GM19452 (cell line): ENCODE measurements at regions not wholly inside any gene's neighbourhood (a gene's known extent, or its start where the extent isn't known, plus 50 kb on each side); places are given as distances from the start of the nearest gene placed in this dataset.
"Not testable (repeated sequence)": the region's sequence is repeated elsewhere in the genome, so short reads cannot be mapped to it uniquely, and the experiment has no call there.

Experiments used
- ATAC-seq: cut with Tn5 transposase; IDR thresholded peaks from one replicate; pipeline ENCODE4 v1.9.1; 2021; ENCODE audit not compliant: unreplicated experiment

DNA sequence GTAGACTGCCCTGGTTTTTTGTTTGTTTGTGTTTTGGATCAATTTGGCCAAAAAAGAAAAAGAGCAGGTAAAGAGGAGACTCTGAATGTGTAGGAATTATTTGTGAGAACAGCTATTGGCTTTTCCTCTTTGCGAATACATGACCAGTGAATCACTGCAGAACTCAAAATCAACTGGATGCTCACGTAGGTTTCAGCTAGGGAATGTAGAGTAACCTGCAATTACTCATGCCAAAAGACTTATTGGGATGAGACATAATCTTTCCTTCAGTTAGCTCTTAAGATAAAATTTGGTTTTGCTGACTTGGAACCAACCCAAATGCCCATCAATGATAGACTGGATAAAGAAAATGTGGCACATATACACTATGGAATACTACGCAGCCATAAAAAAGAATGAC, 348.0 kb downstream of the NPR3 start:
- ATAC-seq, result no peak

DNA sequence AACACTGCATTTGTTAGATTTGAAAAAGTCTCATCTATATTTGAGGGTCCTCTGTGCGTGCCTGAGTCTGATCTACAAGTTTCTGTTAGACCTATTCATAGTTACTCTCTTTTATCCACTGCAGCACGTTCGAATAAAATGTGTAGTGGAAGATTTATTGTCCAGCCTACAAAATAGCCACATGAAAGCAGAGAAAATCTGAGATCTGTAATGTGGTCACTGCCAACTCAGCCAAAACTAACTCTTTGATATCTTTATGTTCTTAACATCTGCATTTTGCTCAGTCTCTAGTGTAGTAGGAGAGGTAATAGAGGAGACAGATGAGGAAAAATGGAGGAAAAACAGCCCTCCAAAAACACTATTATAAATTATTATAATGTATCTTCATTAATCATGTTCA, 354.0 kb downstream of the NPR3 start:
- no peak for ATAC-seq

DNA sequence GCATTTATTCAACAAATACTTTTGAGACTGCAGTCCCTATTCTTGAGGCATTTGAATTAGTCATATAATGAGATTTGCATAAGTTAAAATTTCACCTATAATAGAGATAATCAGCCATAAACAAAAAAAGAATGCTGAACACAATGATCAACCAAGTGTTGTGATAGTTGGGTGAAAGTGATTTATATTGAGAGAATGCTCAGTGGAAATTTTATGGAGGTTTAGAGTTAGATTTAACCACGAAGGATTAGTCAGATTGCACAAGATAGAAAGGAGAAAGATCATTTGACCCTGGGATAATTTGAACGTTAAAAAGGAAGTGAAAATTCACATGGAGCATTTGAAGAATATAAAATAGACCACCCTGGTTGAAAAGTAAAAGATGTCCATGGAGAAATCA, 356.2 kb downstream of the NPR3 start:
- ATAC-seq, result no peak

DNA sequence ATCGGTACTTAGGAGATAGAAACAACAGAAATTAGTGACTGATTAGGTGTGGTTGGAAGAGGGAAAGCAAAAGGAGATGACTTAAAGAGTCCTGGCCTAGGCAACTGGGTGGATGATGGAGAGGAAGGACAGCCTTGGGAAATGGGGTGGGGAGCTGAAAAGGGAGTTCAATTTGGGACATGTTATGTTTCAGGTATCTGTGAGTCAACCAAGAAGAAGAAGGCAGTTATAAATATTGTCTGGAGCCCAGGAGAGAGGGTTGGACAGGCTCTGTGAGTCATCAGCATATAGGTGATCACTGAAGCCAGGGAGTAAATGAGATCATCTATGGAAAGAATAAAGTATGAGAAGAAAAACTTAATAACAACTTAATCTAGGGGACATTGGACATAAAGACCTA, 357.7 kb downstream of the NPR3 start:
- no peak for ATAC-seq

DNA sequence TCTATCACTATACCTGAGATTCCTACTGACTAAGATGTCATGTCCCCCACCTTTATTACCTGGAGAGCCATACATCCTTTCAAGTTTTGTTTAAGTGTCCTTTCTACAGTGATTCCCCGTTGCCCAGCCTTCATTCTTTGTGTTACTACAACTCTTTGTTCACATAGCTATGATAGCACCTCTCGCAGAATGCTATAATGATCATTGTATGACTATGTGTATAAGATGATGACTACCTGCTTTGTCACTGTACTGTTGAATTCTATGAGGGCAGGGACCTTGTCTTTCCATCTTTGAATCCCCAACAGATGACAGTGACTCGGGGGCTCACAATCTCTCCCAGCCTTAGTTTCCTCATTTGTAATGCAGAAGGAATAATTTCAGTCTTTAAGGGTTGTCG, 361.2 kb downstream of the NPR3 start:
- ATAC-seq, result no peak

DNA sequence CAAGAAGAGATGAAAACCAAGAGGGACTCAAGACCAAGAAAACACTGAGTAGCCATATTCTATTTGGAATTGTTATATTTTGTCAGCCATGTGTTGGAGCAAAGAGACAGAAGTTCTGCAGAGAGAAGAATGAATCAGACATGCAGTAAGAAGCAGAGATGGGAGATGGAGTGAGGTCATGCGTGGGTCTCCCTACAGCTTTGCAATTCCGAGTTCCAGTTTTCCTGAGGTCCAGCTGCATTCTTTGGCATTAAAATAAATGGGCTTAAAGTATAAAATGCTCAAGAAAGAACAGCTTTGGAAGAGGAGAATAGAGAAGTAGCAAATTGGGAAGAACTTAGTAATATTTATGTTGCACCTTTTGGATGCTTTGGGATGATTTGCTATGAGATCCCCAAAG, 361.6 kb downstream of the NPR3 start:
- no peak for ATAC-seq

DNA sequence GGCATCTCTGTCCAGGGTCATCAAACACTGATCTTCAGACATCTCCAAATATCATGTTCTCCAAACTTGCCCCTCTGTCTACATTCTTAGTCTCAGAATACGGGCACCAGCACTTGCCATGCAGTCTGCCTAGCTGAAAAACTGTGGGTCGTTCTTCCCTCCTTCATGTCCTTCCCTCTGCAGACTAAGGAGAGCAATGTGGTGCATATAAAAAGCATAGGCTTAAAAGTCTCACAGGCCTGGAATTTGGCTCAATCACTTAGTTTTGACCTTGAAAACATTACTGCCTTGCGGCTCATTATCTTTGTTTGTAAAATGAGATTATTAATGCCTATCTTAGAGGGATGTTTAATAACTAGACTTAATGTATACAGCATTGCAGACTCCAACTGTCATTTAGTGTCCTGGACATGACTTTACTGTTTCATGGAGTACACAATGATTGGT, 362.8 kb downstream of the NPR3 start:
- no peak for ATAC-seq

DNA sequence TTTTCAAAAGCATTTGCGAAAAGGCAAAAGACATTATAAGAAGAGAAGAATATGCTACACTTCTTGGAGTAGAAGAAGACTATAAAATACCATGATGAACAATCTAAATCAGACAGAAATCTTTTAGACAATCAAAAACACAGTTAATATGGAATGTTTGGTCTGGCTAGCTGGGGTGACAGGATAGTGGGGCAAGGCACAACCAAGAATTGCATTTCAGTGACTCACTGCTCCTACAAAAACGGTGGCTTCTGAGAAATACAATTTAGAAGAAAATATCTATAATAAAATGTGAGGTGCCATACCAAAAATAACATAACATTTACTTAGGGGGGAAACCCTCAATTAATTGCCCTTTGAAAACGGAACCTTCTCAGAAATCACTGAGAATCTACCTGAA, 363.4 kb downstream of the NPR3 start:
- ATAC-seq, result no peak

DNA sequence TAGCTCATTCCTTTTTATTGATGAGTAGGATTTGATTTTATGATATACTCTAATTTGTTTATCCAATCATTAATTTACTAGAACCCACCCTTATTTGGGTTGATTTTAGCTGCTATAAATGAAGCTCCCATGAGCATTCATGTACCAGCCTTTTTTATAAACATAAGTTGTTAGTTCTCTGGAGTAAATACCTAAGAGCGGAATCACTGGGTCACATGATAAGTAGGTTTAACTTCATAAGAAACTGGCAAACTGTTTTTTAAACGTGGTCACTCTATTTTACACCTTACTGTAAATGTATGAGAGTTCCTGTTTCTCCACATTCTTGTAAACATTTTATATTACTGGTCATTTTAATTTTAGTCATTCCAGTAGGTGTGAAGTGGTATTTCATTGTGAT, 364.6 kb downstream of the NPR3 start:
- no peak for ATAC-seq

DNA sequence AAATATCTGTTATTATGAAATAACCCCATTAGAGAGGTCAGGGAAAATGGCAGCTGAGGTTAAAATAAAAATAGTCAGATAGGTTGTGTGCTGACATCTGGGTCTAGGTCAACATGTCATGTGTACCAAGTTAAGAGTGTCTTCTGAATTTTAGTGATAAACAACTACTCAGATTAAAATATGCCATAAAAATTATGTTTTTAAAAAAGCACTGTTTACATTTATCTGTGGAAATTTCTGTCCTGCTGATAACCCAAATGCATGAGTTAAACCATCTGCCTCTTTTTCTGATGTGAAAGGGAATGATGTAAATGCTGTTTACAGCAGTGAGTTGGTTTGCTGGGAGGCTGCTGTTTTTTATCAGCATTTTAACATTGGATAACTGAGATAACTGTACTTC, 361.2 kb upstream of the TARS1 start:
- ATAC-seq, result no peak

DNA sequence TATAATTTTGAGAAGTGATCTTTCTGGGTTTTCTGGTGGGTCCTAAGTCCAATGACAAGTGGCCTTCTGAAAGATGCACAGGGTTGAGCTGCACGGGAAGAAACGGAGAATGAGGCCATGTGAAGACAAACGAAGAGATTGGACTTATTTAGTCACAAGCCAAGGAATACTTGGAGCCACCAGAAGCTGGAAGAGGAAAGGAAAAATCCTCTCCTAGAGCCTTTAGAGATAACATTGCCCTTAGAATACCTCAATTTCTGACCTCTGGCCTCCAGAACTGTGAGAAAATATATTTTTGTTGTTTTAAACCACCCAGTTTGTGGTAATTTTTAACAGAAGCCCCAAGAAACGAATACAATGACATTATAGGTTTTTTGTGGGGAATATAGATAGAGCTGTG, 360.5 kb upstream of the TARS1 start:
- no peak for ATAC-seq

DNA sequence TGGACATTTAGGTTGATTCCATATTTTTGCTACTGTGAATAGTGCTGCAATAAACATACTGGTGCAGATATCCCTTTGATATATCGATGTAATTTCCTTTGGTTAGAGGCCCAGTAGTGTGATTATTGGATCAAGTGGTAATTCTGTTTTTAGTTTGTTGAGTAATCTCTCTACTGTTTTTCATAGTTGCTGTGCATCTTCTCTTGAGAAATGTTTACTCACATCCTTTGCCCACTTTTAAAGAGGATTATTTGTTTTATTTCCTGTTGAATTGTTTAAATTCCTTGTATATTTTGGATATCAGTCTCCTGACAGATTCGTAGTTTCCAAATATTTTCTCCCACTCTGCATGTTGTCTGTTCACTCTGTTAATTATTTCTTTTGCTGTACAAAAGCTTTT, 352.6 kb upstream of the TARS1 start:
- no peak for ATAC-seq

DNA sequence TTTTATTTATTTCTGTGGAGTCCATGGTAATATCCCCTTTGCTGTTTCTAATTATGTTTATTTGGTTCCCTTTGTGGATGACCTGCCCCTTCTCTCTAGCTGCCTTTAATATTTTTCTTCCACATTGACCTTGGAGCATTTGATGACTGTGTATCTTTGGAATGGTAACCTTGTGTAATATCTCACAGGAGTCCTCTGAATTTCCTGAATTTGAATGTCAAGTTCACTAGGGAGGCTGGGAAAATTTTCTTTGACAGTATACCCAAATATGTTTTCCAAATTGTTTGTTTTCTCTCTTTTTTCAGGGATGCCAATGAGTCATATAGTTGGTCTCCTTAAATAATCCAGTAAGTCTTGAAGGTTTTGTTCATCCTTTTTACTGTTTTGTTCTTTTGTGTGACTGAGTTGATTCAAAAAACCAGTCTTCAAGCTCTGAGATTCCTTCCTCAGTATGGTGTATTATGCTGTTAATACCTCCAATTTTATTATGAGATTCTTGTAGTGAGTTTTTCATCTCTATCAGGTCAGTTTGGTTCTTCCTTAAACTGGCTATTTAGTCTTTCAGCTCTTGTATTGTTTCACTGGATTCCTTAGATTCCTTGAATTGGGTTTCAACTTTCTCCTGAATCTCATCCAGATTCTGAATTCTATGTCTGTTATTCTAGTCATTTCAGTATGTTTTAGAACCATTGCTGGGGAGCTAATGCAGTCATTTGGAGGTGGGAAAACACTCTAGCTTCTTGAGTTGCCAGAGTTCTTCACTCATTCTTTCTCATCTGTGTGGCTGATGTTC, 349.0 kb upstream of the TARS1 start:
- no peak for ATAC-seq

DNA sequence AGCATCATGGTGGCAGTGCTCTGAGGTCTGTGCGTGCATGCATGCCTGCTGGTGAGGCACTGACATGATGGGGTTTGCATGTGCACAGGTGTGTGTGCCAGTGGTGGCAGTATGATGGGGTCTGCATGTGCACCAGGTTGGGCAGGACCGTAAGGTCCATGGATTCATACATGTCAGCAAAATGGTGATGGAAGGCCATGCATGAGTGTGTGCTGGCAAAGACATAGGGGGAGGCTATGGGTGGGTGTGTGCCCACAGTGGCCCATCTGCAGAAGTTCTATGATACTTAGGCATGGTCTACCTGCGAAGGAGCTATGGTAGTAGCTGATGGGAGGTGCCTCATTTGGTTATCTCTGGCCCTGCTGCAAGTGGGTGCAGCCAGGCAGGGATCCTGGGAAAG, 348.0 kb upstream of the TARS1 start:
- ATAC-seq, result no peak

DNA sequence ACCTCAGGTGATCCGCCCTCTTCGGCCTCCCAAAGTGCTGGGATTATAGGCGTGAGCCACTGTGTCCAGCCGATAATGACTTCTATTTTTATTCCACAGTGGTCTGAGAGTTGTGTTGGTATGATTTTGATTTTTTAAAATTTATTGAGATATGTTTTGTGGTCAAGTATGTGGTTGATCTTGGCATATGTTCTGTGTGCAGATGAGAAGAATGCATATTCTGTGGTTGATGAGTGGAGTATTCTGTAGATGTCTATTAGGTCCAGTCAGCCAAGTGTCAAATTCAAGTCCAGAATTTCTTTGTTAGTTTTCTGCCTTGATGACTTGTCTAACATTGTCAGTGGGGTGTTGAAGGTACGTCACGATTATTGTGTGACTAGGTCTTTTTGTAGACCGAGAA, 338.2 kb upstream of the TARS1 start:
- ATAC-seq, result no peak

DNA sequence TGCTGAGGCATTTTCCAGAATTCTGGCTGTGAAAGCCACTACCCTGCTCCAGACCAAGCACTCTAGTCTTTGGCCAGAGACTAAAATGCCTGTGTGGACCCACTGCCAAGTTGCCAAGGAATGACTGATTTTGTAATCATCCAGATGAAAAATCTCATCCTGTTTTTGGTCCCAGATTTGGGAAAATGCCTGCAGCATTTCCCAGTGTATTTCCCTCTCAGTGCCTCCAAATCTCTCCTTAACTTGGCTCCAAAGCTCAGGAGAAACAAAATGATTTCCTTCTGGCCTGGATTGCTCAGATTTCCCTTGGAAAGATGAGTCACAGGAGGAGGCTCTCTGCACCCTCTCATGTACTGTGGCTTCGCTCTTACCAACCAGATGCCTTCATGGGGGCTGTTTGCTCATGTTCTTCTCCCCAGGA, 335.2 kb upstream of the TARS1 start:
- ATAC-seq, result no peak

DNA sequence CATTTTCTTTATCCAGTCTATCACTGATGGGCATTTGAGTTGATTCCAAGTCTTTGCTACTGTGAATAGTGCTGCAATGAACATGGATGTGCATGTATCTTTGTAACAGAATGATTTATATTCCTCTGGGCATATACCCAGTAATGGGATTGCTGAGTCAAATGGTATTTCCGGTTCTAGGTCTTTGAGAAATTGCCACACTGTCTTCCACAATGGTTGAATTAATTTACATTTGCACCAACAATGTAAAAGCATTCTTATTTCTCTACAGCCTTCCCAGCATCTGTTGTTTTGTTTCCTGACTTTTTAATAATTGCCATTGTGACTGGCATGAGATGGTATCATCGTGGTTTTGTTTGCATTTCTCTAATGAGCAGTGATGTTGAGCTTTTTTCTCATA, 330.3 kb upstream of the TARS1 start:
- ATAC-seq, result not testable (repeated sequence)

DNA sequence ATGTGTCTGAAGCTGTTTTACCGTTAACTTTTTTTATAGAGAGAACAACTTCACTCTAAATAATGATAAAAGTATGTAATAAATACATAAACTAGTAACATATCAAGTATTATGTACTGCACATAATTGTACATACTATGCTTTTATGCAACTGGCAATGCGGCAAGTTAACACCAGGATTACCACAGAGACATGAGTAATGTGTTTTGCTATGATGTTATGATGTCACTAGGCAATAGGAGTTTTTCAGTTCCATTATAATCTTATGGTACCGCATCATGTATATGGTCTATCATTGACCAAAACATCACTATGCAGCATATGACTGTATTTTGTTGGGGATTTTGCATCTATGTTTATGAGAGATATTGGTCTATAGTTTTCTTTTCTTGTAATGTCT, 326.4 kb upstream of the TARS1 start:
- ATAC-seq, result no peak

DNA sequence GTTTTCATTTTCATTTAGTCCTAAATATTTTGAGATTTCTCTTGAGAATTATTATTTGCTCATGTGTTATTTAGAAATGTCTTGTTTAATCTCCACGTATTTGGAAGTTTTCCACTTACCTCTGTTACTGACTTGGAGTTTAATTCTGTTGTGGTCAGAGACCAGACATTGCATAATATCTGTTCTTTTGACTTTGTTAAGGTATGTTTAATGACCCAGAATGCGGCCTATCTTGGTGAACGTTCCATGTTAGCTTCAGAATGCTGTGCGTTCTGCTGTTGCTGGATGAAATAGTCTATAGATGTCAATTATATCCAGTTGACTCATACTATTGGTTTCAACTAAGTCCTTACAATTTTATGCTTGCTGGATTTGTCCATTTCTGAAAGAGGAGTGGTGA, 325.3 kb upstream of the TARS1 start:
- no peak for ATAC-seq

DNA sequence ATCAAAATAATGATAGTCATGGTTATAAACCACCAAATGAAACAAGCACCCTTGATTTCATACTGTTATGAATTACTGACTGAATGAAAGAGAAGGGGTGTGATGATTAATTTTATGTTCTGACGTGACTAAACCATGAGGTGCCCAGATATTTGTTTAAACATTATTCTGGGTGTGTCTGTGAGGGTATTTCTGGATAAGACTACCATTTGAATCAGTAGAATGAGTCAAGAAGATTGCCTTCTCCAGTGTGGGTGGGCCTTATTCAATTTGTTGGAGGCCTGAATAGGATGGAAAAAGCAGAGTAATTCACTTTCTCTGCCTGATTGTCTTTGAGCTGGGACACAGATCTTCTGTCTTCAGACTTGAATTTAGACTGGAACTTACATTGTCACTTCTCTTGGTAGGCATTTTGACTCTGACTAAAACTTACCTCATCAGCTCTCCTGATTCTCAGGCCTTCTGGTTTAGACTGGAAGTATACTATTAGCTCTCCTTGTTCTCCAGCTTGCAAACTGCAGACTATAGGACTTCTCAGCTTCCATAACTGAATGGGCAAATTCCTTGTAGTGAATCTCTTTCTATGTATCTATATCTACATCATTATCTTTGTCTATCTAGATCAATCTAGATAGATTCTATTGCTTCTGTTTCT, 321.9 kb upstream of the TARS1 start:
- ATAC-seq, result no peak

DNA sequence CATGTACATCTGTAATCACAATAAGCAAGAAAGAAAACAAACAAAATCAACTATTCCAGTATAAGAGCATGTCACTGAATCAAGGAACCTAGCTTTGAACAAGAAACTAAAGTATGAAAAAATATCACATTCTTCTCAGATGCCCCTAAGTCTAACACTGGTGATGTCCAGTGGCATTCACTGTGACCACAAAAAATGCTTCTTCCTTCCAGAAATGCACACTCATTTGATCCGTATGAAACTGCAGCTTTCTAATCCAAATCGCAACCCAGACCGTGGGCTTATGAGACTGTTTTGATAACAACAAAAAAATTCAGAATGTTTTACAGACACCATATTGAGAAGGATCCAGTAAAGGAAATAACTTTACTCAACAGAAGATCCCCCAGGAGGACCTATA, 320.1 kb upstream of the TARS1 start:
- ATAC-seq, result no peak

DNA sequence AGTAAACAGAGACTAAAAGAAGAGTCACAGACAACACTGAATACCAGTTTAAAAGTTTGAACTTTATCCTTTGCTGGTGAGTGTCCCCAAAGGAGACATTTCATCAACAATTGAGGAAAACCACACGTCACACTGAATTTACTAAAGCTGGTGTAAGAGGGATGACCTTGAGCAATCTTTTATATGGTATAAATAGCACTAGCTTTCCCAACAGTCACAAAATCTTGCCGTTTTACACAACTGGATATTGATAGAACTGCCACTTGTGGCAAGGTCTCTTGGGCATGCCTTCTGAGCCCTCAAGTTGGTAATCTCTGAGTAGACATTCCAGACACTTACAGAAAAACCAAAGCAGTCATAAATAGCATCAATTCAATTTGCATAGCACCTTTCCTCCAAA, 311.5 kb upstream of the TARS1 start:
- no peak for ATAC-seq

DNA sequence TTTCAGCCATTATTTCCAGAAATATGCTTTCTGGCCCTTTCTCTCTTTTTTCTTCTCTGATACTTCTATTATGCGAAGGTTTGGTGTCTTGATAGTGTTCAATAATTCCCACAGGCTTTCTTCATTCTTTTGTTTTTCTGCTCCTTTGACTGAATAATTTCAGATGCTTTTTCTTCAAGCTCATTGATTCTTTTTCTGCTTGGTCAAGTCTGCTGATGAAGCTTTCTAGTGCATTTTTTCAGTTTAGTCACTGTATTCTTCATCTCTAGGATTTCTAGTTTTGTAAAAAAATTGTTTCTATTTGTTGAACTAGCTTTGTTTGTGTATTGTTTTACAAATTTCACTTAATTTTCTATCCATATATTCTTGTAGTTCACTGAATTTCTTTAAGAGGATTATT, 304.0 kb upstream of the TARS1 start:
- no peak for ATAC-seq
